ENCODE measurements at regions not wholly inside any gene's neighbourhood (a gene's known extent, or its start where the extent isn't known, plus 50 kb on each side); places are given as distances from the start of the nearest gene placed in this dataset.
A peak's percentile ranks its signal among the peaks of the same experiment; 100 is the strongest.
"Not testable (repeated sequence)": the region's sequence is repeated elsewhere in the genome, so short reads cannot be mapped to it uniquely, and the experiment has no call there.

- intact Hi-C loops (cut with micrococcal nuclease; ENCODE audit: unreplicated experiment), result no loop called here
- BruUV-seq (replicated peaks), result no TSS peak
- no peak for DNase-seq (ENCODE audit: low spot score)
- no peak for TF ChIP-seq CTCF (conservative IDR thresholded peaks at IDR 0.05; ENCODE audit: low read length)
- no peak for TF ChIP-seq EZH2phosphoT487 (IDR thresholded peaks at IDR 0.05; ENCODE audit: borderline replicate concordance, low read depth, low read length)
- Histone ChIP-seq H4K20me1 (ENCODE audit: insufficient read depth, low read length) (no peaks in the 10 kb centered on the region), H3K4me1 (ENCODE audit: insufficient read depth, low read length, poor library complexity, severe bottlenecking) (no peaks in the 10 kb centered on the region), H3K9me3 (ENCODE audit: low read length) (no peaks in the 10 kb centered on the region), H3K36me3 (ENCODE audit: insufficient read depth, low read length) (no peaks in the 10 kb centered on the region), H3K4me3 (ENCODE audit: low read depth, low read length, poor library complexity, severe bottlenecking) (no peak overlapping the region), H3K79me2 (ENCODE audit: insufficient read depth, low read depth, low read length) (no peaks in the 10 kb centered on the region), H2AFZ (ENCODE audit: low read length) (no peak overlapping the region), H3K4me2 (ENCODE audit: low read length) (no peak overlapping the region), H3K9me2 (ENCODE audit: insufficient read depth, low read length) (no peaks in the 10 kb centered on the region), H3K27ac (ENCODE audit: low read depth, low read length, poor library complexity, severe bottlenecking) (no peak overlapping the region)
- ChIA-PET POLR2A (no interaction called here), CTCF (ENCODE audit: unreplicated experiment) (no interaction called here)
These were observed 307.8 kb upstream of the USP9Y start for GRCh38 chrY:12393190-12393589.

- intact Hi-C loops (cut with micrococcal nuclease; ENCODE audit: unreplicated experiment); CTCF ChIA-PET (ENCODE audit: unreplicated experiment); POLR2A ChIA-PET: not testable (repeated sequence)
These were observed 305.5 kb upstream of the USP9Y start for GRCh38 chrY:12395381-12396120.

More at GRCh38 chrY:12395381-12396120, 305.5 kb upstream of the USP9Y start:
- TF ChIP-seq CTCF (conservative IDR thresholded peaks at IDR 0.05; ENCODE audit: low read length), result peak; percentile 47
- not testable (repeated sequence) for BruUV-seq (replicated peaks); H3K4me3 ChIP-seq (ENCODE audit: low read depth, low read length, poor library complexity, severe bottlenecking); H4K20me1 ChIP-seq (ENCODE audit: insufficient read depth, low read length); H3K9me3 ChIP-seq (ENCODE audit: low read length); H2AFZ ChIP-seq (ENCODE audit: low read length); H3K4me1 ChIP-seq (ENCODE audit: insufficient read depth, low read length, poor library complexity, severe bottlenecking); H3K36me3 ChIP-seq (ENCODE audit: insufficient read depth, low read length); H3K79me2 ChIP-seq (ENCODE audit: insufficient read depth, low read depth, low read length); H3K9me2 ChIP-seq (ENCODE audit: insufficient read depth, low read length); H3K27ac ChIP-seq (ENCODE audit: low read depth, low read length, poor library complexity, severe bottlenecking); H3K4me2 ChIP-seq (ENCODE audit: low read length)
- DNase-seq (ENCODE audit: low spot score), result peak; percentile 8
